HEK293 (cell line): ENCODE measurements at regions not wholly inside any gene's neighbourhood (a gene's known extent, or its start where the extent isn't known, plus 50 kb on each side); places are given as distances from the start of the nearest gene placed in this dataset.

Experiments used
- BCL6B ChIP-seq: fragments of 450-650 bp; formaldehyde crosslinking; IDR thresholded peaks from 2 replicates; pipeline ENCODE4 v1.5.1; 2017; ENCODE audit warnings: missing biosample characterization, missing genetic modification characterization
- CTCF ChIP-seq: fragments of 450-650 bp; formaldehyde crosslinking; IDR thresholded peaks from 2 replicates; pipeline ENCODE4 v1.5.1; 2016; ENCODE audit warnings: missing biosample characterization, missing genetic modification characterization
- SP2 ChIP-seq: fragments of 450-650 bp; formaldehyde crosslinking; IDR thresholded peaks from 2 replicates; pipeline ENCODE4 v1.5.1; 2016; ENCODE audit warnings: missing biosample characterization, missing genetic modification characterization
- TRIM28 ChIP-seq: IDR thresholded peaks from 2 replicates; pipeline ENCODE4 v1.6.1; 2011; ENCODE audit warnings: low read length, control low read depth, borderline replicate concordance
- YY1 ChIP-seq: fragments of 450-650 bp; formaldehyde crosslinking; IDR thresholded peaks from 2 replicates; pipeline ENCODE4 v1.5.1; 2018; ENCODE audit warnings: missing biosample characterization, missing genetic modification characterization
- ZNF274 ChIP-seq, 2 experiments: fragments of 200-500 bp in 1 of 2; fragments of 450-650 bp in 1 of 2; sonication (Bioruptor generic) in 1 of 2; formaldehyde crosslinking in 1 of 2; IDR thresholded peaks; 2 replicates each; pipeline versions ENCODE4 v1.5.1 to v1.6.1; 2014 to 2016; ENCODE audit warnings: borderline replicate concordance in 1 of 2, inconsistent platforms in 1 of 2, low read length in 1 of 2, missing biosample characterization in 1 of 2, missing genetic modification characterization in 1 of 2
- ZNF335 ChIP-seq: fragments of 450-650 bp; formaldehyde crosslinking; conservative IDR thresholded peaks from 2 replicates; pipeline ENCODE4 v1.5.1; 2016; ENCODE audit warnings: missing biosample characterization, missing genetic modification characterization
- ZNF560 ChIP-seq: fragments of 450-650 bp; formaldehyde crosslinking; IDR thresholded peaks from 2 replicates; pipeline ENCODE4 v1.5.1; 2017; ENCODE audit warnings: missing biosample characterization, missing genetic modification characterization, borderline replicate concordance
- ZNF639 ChIP-seq: fragments of 450-650 bp; formaldehyde crosslinking; IDR thresholded peaks from 2 replicates; pipeline ENCODE4 v1.5.1; 2016; ENCODE audit warnings: missing biosample characterization, missing genetic modification characterization
- ZNF747 ChIP-seq: fragments of 450-650 bp; formaldehyde crosslinking; IDR thresholded peaks from 2 replicates; pipeline ENCODE4 v1.5.1; 2016; ENCODE audit warnings: missing biosample characterization, missing genetic modification characterization
- ZNF777 ChIP-seq: fragments of 450-650 bp; formaldehyde crosslinking; IDR thresholded peaks from 2 replicates; pipeline ENCODE4 v1.5.1; 2017; ENCODE audit warnings: missing biosample characterization, missing genetic modification characterization, borderline replicate concordance

- TF ChIP-seq ZNF335 (tag by site-specific recombination), result no peak
- TF ChIP-seq CTCF (tag by site-specific recombination), result no peak
- TF ChIP-seq SP2 (tag by site-specific recombination), result no peak
- no peak for TF ChIP-seq ZNF777 (tag by site-specific recombination)
- no peak for TF ChIP-seq TRIM28
- no peak for TF ChIP-seq ZNF747 (tag by site-specific recombination)
- no peak for TF ChIP-seq ZNF274 (IDR thresholded peaks at IDR 0.05; ENCODE audit: low read length)
- TF ChIP-seq ZNF274 (tag by site-specific recombination; IDR thresholded peaks at IDR 0.05; ENCODE audit: borderline replicate concordance), result no peak
- no peak for TF ChIP-seq BCL6B (tag by site-specific recombination)
- no peak for TF ChIP-seq YY1
- no peak for TF ChIP-seq ZNF560 (tag by site-specific recombination)
- TF ChIP-seq ZNF639 (tag by site-specific recombination), result no peak
These were observed 686.1 kb upstream of the SOX9 start for GRCh38 chr17:71434716-71435115.
